OCI-LY3 (cell line): ENCODE measurements at regions not wholly inside any gene's neighbourhood (a gene's known extent, or its start where the extent isn't known, plus 50 kb on each side); places are given as distances from the start of the nearest gene placed in this dataset.
"Not testable (repeated sequence)": the region's sequence is repeated elsewhere in the genome, so short reads cannot be mapped to it uniquely, and the experiment has no call there.

Experiments
- CTCF ChIP-seq: fragments of 200-600, 300-600 bp; sonication (generic); IDR thresholded peaks from 2 replicates; pipeline ENCODE4 v1.5.1; 2014; ENCODE audit warnings: antibody characterized with exemption, low read length, low read depth
- EZH2phosphoT487 ChIP-seq: fragments of 200-600 bp; shearing (Covaris generic); IDR thresholded peaks from 2 replicates; pipeline ENCODE4 v1.6.1; 2018; ENCODE audit warnings: antibody characterized with exemption, mixed run types, low read depth

DNA sequence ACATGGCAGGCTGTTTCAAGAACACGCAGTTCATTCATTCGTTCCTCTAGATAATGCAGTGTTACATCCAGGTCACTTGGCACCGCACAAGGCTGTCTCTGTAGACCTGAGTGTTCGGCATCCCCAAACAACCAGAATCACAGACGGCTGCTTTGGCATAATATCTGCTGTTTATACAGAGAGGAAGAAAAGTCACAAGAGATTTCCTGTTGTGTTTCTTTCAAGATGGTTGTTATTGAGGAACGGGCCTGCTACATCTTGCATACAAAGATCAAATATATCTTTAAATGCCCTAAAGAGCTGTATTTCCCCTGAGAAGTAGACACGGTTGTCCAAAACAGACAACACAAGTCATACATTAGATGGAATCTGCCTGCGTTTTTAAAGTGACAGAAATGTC, 58.8 kb upstream of the WIPI2 start:
- TF ChIP-seq CTCF, EZH2phosphoT487: not testable (repeated sequence)
